ENCODE measurements at regions not wholly inside any gene's neighbourhood (a gene's known extent, or its start where the extent isn't known, plus 50 kb on each side); places are given as distances from the start of the nearest gene placed in this dataset.

DNA sequence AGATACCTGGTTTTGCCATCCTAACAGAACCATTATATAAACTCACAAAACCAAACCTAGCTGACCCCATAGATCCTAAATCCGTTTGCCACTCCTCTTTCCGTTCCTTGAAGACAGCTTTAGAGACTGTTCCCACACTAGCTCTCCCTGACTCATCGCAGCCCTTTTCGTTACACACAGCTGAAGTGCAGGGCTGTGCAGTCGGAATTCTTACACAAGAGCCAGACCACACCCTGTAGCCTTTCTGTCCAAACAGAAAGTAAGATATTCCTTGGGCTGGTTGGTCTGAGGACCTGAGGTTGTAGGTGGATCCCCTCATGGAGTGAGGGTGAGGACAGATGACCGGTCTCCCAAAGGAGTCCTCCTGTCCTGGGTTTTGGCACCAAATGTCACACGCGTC lies 56.7 kb upstream of the NAA35 start:
- no peak for DNase-seq

DNA sequence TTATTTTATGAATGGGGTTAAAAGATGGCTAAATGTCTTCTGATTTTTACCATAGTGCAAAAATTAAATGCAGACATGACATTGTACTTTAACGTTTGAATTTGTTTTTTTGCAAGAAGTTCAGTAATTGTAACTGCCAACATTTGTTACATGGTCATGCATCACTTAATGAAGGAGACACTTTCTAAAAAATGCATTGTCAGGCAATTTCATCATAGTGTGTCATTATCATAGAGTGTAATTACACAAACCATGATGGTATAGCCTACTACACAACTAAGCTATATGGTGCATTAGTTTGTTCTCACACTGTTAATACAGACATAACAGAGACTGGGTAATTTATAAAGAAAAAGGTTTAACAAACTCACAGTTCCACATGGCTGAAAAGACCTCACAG lies 50.0 kb upstream of the NAA35 start:
- no peak for DNase-seq

All from T1000 (cell line).